Endodermal cell (in vitro differentiated cells): ENCODE measurements at regions not wholly inside any gene's neighbourhood (a gene's known extent, or its start where the extent isn't known, plus 50 kb on each side); places are given as distances from the start of the nearest gene placed in this dataset.
A peak's percentile ranks its signal among the peaks of the same experiment; 100 is the strongest.
"Not testable (repeated sequence)": the region's sequence is repeated elsewhere in the genome, so short reads cannot be mapped to it uniquely, and the experiment has no call there.

Experiments used
- DNase-seq: peaks from one replicate; pipeline ENCODE4 v3.0.0-alpha.2; 2017
- H3K27ac ChIP-seq: 2 replicates; pipeline ENCODE4 v1.5.1; 2013; ENCODE audit warnings: mild to moderate bottlenecking, low read depth, low read length, moderate library complexity
- H3K27me3 ChIP-seq: 2 replicates; pipeline ENCODE4 v1.6.1; 2013; ENCODE audit warnings: mild to moderate bottlenecking, low read length, moderate library complexity; ENCODE audit not compliant: insufficient read depth, control insufficient read depth, poor library complexity, severe bottlenecking
- H3K36me3 ChIP-seq: 2 replicates; pipeline ENCODE4 v1.7.0; 2013; ENCODE audit warnings: mild to moderate bottlenecking, low read length, moderate library complexity; ENCODE audit not compliant: control insufficient read depth, insufficient read depth
- H3K4me1 ChIP-seq: one replicate; pipeline ENCODE4 v1.7.0; 2013; ENCODE audit warnings: low read length; ENCODE audit not compliant: control insufficient read depth, insufficient read depth
- H3K4me3 ChIP-seq: 2 replicates; pipeline ENCODE4 v1.5.1; 2013; ENCODE audit warnings: mild to moderate bottlenecking, low read length, moderate library complexity
- H3K9ac ChIP-seq: 2 replicates; pipeline ENCODE4 v1.6.1; 2013; ENCODE audit warnings: mild to moderate bottlenecking, low read length, moderate library complexity; ENCODE audit not compliant: poor library complexity, severe bottlenecking; ENCODE audit errors: extremely low read depth
- H3K9me3 ChIP-seq: 2 replicates; pipeline ENCODE4 v1.6.1; 2013; ENCODE audit warnings: mild to moderate bottlenecking, low read length, moderate library complexity; ENCODE audit not compliant: control insufficient read depth
- H3K27ac Mint-ChIP-seq: 2 replicates; pipeline ENCODE4 v1.8.0; 2020; ENCODE audit warnings: mixed read lengths
- H3K27me3 Mint-ChIP-seq: 2 replicates; pipeline ENCODE4 v1.8.0; 2021; ENCODE audit warnings: mild to moderate bottlenecking, mixed read lengths; ENCODE audit not compliant: insufficient read depth
- H3K36me3 Mint-ChIP-seq: 2 replicates; pipeline ENCODE4 v1.8.0; 2020; ENCODE audit warnings: low read depth, mixed read lengths
- H3K4me1 Mint-ChIP-seq: 2 replicates; pipeline ENCODE4 v1.8.0; 2020; ENCODE audit warnings: mixed read lengths
- H3K4me3 Mint-ChIP-seq: 2 replicates; pipeline ENCODE4 v1.8.0; 2020; ENCODE audit warnings: mild to moderate bottlenecking, moderate library complexity, mixed read lengths
- H3K9me3 Mint-ChIP-seq: 2 replicates; pipeline ENCODE4 v1.8.0; 2020; ENCODE audit warnings: mild to moderate bottlenecking, mixed read lengths
- CTCF ChIP-seq: fragments of 200-600 bp; sonication (generic); conservative IDR thresholded peaks from 2 replicates; pipeline ENCODE4 v1.5.0; 2021; ENCODE audit warnings: antibody characterized with exemption, mild to moderate bottlenecking
- WGBS, 2 experiments: methylation state at CpG; one replicate each; pipeline versions ENCODE4 v1.1.5 to v1.1.7; 2013; ENCODE audit warnings: missing lambda C conversion rate in 2 of 2, mixed read lengths in 1 of 2; ENCODE audit not compliant: insufficient coverage in 1 of 2, insufficient read length in 1 of 2; 5-methylcytosine and 5-hydroxymethylcytosine counted together

- H3K36me3 Mint-ChIP-seq, result peaks cover 2% of the 10 kb centered on the region
- no peak overlapping the region for H3K27ac ChIP-seq
- peaks cover 70% of the 10 kb centered on the region for H3K27me3 Mint-ChIP-seq
- H3K27ac Mint-ChIP-seq, result no peak overlapping the region
- no peaks in the 10 kb centered on the region for H3K36me3 ChIP-seq
- 50 to 68% methylated on average over 1 to 2 of the region's 3 CpGs for WGBS, 2 experiments
- peaks cover 24% of the 10 kb centered on the region for H3K27me3 ChIP-seq
- no peak overlapping the region for H3K4me3 Mint-ChIP-seq
- peaks cover 9% of the 10 kb centered on the region for H3K9me3 ChIP-seq
- no peak overlapping the region for H3K4me3 ChIP-seq
- peaks cover 24% of the 10 kb centered on the region for H3K4me1 Mint-ChIP-seq
- no peak for TF ChIP-seq CTCF
- no peak for DNase-seq
- no peak overlapping the region for H3K9ac ChIP-seq
- H3K4me1 ChIP-seq, result no peaks in the 10 kb centered on the region
- peaks cover 2% of the 10 kb centered on the region for H3K9me3 Mint-ChIP-seq
Measured at GRCh38 chr11:110850846-110851245, 138.6 kb upstream of the ARHGAP20 start.

- not testable (repeated sequence) for H3K9ac ChIP-seq, DNase-seq, H3K4me3 ChIP-seq, H3K36me3 Mint-ChIP-seq, H3K27ac Mint-ChIP-seq, H3K4me1 Mint-ChIP-seq, H3K27ac ChIP-seq, H3K4me3 Mint-ChIP-seq, H3K4me1 ChIP-seq, H3K36me3 ChIP-seq
- peaks cover 72% of the 10 kb centered on the region for H3K27me3 Mint-ChIP-seq
- H3K27me3 ChIP-seq, result peaks cover 48% of the 10 kb centered on the region
- WGBS, 2 experiments, result 100% methylated on average over 1 of the region's 1 CpG; no CpG with 5 or more reads in 1 of the 2 experiments
- H3K9me3 Mint-ChIP-seq, result peaks cover 17% of the 10 kb centered on the region
- peaks cover 34% of the 10 kb centered on the region for H3K9me3 ChIP-seq
Measured at GRCh38 chr11:110843053-110843452, 130.8 kb upstream of the ARHGAP20 start.

- Mint-ChIP-seq H3K4me1 (no peaks in the 10 kb centered on the region), H3K36me3 (no peaks in the 10 kb centered on the region)
- no peaks in the 10 kb centered on the region for H3K36me3 ChIP-seq
Measured at GRCh38 chr11:110838808-110839207, 126.6 kb upstream of the ARHGAP20 start.

More at GRCh38 chr11:110838808-110839207, 126.6 kb upstream of the ARHGAP20 start:
- TF ChIP-seq CTCF, result no peak
- H3K27ac Mint-ChIP-seq, result no peak overlapping the region
- no peak overlapping the region for H3K27ac ChIP-seq
- H3K27me3 Mint-ChIP-seq, result peaks cover 75% of the 10 kb centered on the region
- no peak overlapping the region for H3K4me3 Mint-ChIP-seq
- peaks cover 23% of the 10 kb centered on the region for H3K9me3 Mint-ChIP-seq
- peak; percentile 61 for DNase-seq
- WGBS, 2 experiments, result 18% methylated on average over 2 of the region's 2 CpGs; no CpG with 5 or more reads in 1 of the 2 experiments
- H3K4me3 ChIP-seq, result no peak overlapping the region
- H3K9me3 ChIP-seq, result peaks cover 51% of the 10 kb centered on the region
- peaks cover 65% of the 10 kb centered on the region for H3K27me3 ChIP-seq
- H3K9ac ChIP-seq, result no peak overlapping the region
- H3K4me1 ChIP-seq, result no peaks in the 10 kb centered on the region
